Fibroblast of skin of left biceps (primary cell): ENCODE measurements at regions not wholly inside any gene's neighbourhood (a gene's known extent, or its start where the extent isn't known, plus 50 kb on each side); places are given as distances from the start of the nearest gene placed in this dataset.

ENCODE experiments used
- DNase-seq, 2 experiments: peaks; one replicate each; pipeline ENCODE4 v3.0.0-alpha.2; 2013; ENCODE audit warnings: low read depth in 2 of 2

DNA sequence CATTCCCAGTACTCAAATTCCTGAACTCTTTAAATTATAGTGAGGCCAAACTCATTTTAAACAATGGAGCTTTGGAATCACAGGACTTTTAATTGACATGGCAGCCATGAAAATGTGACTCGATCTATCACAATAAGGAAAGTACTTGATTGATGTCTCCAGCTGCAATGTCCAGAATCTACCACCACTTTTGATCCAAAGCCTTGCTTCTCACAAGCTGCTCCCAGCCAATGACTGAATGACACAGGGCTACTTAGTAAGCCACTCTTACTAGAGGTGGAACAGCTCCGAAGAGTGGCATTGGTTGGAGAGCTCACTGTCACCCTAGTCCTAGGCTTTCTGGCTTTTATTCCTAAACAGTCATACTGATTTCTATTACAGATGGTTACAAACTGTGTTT lies 270.1 kb downstream of the IRS1 start:
- no peak for DNase-seq

DNA sequence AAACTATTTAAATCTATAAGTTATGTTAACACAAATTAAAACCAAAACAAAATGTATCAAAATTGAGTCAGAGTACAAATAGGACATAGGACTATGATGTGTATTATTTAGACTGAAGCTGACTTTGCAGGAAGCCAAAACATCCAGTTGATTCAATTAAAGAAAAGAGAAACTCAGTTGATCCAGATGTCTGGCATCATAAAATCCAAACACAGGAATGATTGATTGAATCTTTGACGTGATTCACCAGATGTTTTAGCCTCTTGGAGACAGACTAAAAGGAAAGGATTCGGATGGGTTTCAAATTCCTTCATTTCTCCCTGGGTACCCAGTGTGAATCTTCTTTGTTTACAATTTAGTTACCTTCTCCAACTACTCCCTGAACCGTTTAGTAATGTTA lies 272.9 kb downstream of the IRS1 start:
- no peak for DNase-seq

GRCh38 chr2:226524381-226524843 lies 275.2 kb downstream of the IRS1 start:
- peak; percentile 47 to 61 for DNase-seq

GRCh38 chr2:226520723-226521122 lies 278.9 kb downstream of the IRS1 start:
- DNase-seq = no peak

GRCh38 chr2:226515344-226516055 lies 284.1 kb downstream of the IRS1 start:
- DNase-seq = no peak

DNA sequence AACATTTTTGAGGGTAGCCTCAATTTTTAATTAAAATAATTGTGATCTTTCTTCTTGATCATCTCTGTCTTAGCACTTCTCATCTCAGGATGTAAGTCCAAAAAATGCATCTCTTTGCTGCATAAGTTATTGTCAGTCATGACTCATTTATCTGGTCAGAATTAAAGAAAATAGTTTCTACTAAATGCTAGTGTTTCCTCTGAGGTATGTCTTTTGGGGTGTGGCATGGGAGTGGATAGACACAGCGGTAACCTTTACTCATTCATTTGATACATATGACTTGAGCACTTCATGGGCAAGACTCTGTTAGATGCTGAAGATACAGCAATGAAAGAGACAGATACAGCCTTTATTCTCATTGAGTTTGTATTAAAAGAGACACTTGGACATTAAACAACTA lies 284.7 kb downstream of the IRS1 start:
- DNase-seq = no peak

DNA sequence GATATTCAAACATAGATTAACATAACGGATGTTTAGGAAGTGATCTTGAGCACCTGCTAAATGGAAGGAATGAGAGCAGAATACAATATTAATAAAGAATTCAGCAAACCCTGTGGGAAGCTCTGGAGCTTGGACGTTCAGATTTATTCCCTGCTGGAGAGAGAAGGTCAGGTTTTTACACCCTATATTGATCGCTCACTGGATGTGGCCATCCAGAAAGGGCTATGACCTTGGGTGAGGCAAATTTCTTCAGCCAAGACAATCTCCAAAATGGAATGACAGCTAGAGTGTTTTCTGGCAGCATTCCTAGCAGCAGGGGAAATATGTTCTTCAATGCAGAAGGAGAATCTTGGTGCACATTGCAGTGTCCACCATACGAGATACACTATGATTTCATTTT lies 288.3 kb downstream of the IRS1 start:
- DNase-seq = no peak

DNA sequence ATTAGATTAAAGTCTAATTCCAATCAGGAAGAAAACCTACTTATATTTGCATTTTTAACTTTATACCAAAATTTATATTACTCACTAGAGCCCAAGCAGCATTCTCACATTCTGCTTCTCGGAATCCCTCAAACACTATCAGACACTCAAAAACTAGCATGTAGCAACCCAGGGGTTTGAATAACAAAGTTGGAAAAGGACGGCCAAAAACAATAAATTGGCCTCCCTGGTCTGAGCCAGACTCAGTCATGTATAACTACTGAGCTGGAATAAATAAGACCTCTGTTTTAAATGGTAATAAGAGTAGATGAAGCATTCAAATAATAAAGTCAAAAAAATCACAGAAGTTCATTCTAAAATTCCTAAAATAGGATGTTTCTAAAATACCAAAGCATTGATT lies 290.9 kb downstream of the IRS1 start:
- DNase-seq = no peak

- no peak for DNase-seq
These were observed 291.6 kb downstream of the IRS1 start for GRCh38 chr2:226508005-226508404.

GRCh38 chr2:226497146-226497909 lies 302.3 kb downstream of the IRS1 start:
- no peak for DNase-seq

DNA sequence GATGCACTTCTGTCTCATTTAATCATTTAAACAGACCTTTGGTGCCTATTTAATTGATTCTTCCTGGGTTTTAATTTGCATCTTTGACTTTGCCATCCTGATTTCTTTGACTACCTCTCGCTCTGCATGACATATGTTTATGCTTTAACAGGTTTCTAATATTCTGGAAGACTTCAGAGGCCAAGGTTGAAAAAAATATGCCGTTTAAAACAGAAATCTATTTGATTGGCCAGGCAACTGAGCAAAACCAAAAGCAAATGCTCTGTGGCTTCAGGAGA lies 303.4 kb downstream of the IRS1 start:
- DNase-seq = no peak

DNA sequence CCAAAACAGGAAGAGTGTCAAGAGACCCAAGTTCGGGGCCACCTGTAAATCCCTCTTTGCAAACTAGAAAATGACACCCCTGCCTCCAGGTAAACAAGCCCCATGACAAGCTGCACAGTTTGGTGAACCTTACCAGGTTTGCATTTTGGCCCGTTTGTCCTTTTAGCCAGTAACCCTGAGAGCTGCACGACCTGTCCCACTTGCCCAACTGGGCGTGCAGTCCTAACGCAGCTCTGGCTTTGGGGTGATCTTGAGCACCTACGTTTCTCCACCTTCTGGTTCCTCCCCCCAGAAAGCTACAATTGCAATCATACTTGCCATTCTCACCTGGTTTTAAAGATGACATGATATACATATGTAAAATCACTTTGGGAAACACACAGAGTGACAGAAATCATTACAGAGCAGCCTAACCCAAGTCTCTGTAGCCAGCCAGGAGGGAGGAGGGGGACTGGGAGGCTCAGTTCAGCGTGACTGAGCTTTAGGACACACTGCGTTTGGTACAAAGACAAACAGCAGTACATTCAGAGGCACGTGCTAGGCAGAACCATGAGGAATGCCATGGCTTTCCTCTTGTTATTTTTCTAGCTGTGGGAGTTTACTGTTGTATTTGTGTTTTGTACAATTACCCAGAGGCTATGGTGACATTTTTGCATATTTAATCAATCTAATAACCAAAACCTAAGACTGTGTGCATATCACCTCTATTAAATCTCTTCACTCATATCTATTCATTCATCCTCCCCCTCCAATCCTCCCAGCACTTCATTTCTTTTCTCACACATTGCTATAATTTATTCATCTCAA lies 304.0 kb downstream of the IRS1 start:
- DNase-seq = no peak

GRCh38 chr2:226491112-226491511 lies 308.5 kb downstream of the IRS1 start:
- no peak for DNase-seq

GRCh38 chr2:226489775-226490541 lies 309.7 kb downstream of the IRS1 start:
- DNase-seq = peak; percentile 82

DNA sequence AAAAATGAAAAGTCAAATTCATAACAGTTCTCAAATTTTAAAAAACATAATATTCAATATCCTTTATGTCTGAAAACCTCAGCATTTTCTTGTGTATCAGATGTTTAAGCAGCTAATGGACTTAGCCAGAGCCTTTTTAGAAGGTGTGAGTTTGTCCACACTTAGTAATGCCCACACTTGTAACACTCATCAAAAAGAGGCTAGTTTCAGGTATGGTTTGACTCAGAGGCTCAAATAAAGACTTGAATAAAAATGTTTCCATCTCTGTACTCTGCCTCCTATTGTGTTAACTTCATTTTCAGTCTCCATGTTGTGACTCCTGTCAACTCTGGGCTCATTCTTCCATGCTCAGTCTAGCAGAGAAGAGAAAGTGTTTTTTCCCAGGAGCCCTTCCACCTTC lies 311.6 kb downstream of the IRS1 start:
- no peak for DNase-seq

DNA sequence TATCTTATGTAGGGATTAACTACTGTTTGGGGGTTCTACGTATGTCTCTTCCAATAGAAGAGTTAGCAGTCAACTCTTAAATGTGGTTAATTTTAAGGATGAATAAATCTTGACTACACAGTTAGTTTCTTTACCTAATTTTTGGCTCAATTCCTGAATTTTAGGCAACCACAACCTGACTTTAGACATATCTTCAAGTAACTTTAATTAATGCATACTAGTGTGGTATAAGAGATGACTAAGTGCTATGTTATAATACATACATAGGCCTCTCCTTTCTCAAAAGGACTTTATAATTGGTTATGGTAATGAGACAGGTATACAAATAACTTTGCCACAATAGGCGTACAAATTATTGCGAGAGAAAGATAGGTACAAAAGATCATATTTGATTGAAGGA lies 312.0 kb downstream of the IRS1 start:
- no peak for DNase-seq

DNA sequence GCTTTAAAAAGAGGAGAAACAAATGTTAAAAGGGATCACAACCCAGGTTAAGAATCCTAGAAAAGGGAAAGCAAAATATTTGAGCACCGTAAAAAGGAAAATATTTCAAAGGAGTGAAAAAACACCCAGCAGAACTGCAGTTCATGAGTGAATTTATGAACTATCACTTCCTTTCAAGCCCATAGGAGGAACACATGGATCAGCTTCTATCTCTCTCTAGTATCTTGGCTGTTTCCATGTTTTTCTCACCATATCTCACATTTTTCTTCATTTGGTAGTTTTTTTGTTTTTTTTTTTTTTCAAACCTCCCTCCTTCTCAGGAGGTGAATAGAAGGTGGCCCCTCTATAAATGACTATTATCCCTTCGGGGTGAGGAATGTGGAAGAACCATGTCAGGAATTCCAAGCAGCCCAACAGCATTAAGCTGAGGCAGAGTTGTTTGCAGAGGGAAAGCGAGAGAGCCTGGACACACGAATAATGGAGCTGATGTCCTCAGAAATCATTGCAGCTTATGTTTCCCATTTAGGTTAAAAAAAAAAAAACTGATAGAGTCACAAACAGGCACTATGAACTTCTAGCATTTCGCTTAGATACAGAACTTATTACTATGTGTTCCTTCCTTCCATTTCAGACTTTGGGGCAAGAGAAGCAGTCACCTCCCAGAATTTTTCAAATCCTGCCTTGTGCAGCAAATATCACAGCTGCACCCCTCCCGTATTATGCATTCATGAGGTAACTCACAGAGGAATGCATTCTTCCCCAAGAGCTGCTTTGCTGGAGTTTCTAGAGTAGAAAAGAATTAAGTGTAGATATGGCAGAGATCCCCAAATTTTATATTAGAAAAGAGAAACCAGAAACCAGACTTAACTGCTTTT lies 315.6 kb downstream of the IRS1 start:
- DNase-seq = peak; percentile 61 to 62

- no peak for DNase-seq
These were observed 316.5 kb downstream of the IRS1 start for GRCh38 chr2:226483143-226483542.

DNA sequence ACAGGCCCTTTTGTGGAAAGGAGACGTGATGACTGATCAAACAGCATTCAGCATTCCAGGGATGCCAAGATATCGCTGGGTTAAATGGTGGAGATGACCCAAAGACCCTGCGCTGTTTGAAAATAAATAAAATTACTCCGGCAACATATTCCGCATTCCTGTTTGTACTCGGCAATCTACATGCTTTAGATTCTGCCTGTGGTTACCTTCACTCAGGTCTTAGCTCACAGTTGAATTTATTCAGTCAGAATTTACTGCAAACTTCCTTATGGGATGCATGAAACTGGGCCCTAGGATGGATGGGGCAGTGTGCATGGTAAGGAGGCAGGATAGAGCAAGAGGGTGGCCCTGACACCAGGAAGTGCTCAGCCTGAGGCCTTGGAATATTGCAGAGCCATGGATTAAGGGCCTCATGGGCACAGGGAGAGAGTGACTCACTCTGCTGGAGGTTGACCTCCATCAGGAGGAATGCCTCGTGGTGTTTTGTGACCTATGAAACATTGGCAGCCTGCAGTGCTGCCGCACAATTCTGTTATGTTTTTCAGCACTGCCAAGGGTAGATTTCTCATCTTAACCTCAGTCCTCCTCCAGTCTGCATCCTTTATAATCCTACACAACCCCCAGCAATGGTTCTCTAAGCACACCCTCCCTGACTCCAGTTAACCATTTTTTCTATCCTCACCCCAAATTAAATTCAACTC lies 321.4 kb downstream of the IRS1 start:
- peak; percentile 42 to 45 for DNase-seq
